Osteoblast (primary cell): ENCODE measurements at regions not wholly inside any gene's neighbourhood (a gene's known extent, or its start where the extent isn't known, plus 50 kb on each side); places are given as distances from the start of the nearest gene placed in this dataset.

ENCODE experiments used
- DNase-seq: peaks from one replicate; pipeline ENCODE4 v3.0.0; 2011; ENCODE audit warnings: low spot score, mixed read lengths; ENCODE audit not compliant: insufficient read length; ENCODE audit errors: missing footprints
- H2AFZ ChIP-seq: 2 replicates; pipeline ENCODE4 v1.6.0; 2011; ENCODE audit warnings: mild to moderate bottlenecking, low read length
- H3K27ac ChIP-seq: 2 replicates; pipeline ENCODE4 v1.5.1; 2011; ENCODE audit warnings: mild to moderate bottlenecking, low read depth, low read length, moderate library complexity
- H3K27me3 ChIP-seq: 2 replicates; pipeline ENCODE4 v1.6.0; 2012; ENCODE audit warnings: mild to moderate bottlenecking, control low read depth, inconsistent platforms, low read length, moderate library complexity; ENCODE audit not compliant: insufficient read depth
- H3K36me3 ChIP-seq: 2 replicates; pipeline ENCODE4 v1.5.1; 2011; ENCODE audit warnings: mild to moderate bottlenecking, low read length, control low read depth, moderate library complexity; ENCODE audit not compliant: insufficient read depth
- H3K4me1 ChIP-seq: 2 replicates; pipeline ENCODE4 v1.5.1; 2011; ENCODE audit warnings: mild to moderate bottlenecking, low read length, control low read depth, moderate library complexity; ENCODE audit not compliant: insufficient read depth
- H3K4me2 ChIP-seq: 2 replicates; pipeline ENCODE4 v1.6.0; 2011; ENCODE audit warnings: mild to moderate bottlenecking, low read length; ENCODE audit not compliant: insufficient read depth
- H3K4me3 ChIP-seq: fragments of 200-600 bp; sonication (generic); 3 replicates; pipeline ENCODE4 v1.5.1; 2012; ENCODE audit warnings: mild to moderate bottlenecking, low read length, inconsistent platforms; ENCODE audit not compliant: insufficient read depth
- H3K79me2 ChIP-seq: 2 replicates; pipeline ENCODE4 v1.6.0; 2012; ENCODE audit warnings: mild to moderate bottlenecking, low read length, control low read depth, inconsistent platforms; ENCODE audit not compliant: insufficient read depth
- H3K9me3 ChIP-seq: 2 replicates; pipeline ENCODE4 v1.5.1; 2011; ENCODE audit warnings: low read depth, low read length, control low read depth
- H4K20me1 ChIP-seq: 2 replicates; pipeline ENCODE4 v1.6.0; 2012; ENCODE audit warnings: mild to moderate bottlenecking, low read length, control low read depth; ENCODE audit not compliant: insufficient read depth
- CTCF ChIP-seq: IDR thresholded peaks from 2 replicates; pipeline ENCODE4 v1.5.1; 2011; ENCODE audit warnings: mild to moderate bottlenecking, low read depth, low read length, moderate library complexity; ENCODE audit errors: extremely low read depth

GRCh38 chr2:5869936-5870335 lies 177.8 kb downstream of the SOX11 start:
- Histone ChIP-seq H3K4me2 (no peak overlapping the region), H2AFZ (no peak overlapping the region), H3K36me3 (no peaks in the 10 kb centered on the region), H3K27ac (no peak overlapping the region), H3K79me2 (no peaks in the 10 kb centered on the region), H4K20me1 (no peaks in the 10 kb centered on the region), H3K4me1 (no peaks in the 10 kb centered on the region), H3K4me3 (no peak overlapping the region), H3K27me3 (no peaks in the 10 kb centered on the region), H3K9me3 (no peaks in the 10 kb centered on the region)
- TF ChIP-seq CTCF = no peak
- DNase-seq = no peak

GRCh38 chr2:5877360-5877759 lies 185.2 kb downstream of the SOX11 start:
- no peaks in the 10 kb centered on the region for H3K79me2 ChIP-seq
- H3K4me1 ChIP-seq = no peaks in the 10 kb centered on the region
- H4K20me1 ChIP-seq = no peaks in the 10 kb centered on the region
- no peak overlapping the region for H3K4me3 ChIP-seq
- DNase-seq = no peak
- TF ChIP-seq CTCF = no peak
- H3K27ac ChIP-seq = no peak overlapping the region
- H3K36me3 ChIP-seq = no peaks in the 10 kb centered on the region
- no peak overlapping the region for H2AFZ ChIP-seq
- no peaks in the 10 kb centered on the region for H3K27me3 ChIP-seq
- no peak overlapping the region for H3K4me2 ChIP-seq
- H3K9me3 ChIP-seq = peaks cover 3% of the 10 kb centered on the region

- no peak for TF ChIP-seq CTCF
- Histone ChIP-seq H3K36me3 (no peaks in the 10 kb centered on the region), H3K27ac (no peak overlapping the region), H4K20me1 (no peaks in the 10 kb centered on the region), H3K9me3 (peaks cover 3% of the 10 kb centered on the region), H3K4me2 (no peak overlapping the region), H2AFZ (no peak overlapping the region), H3K27me3 (no peaks in the 10 kb centered on the region), H3K4me3 (no peak overlapping the region), H3K4me1 (no peaks in the 10 kb centered on the region), H3K79me2 (no peaks in the 10 kb centered on the region)
- DNase-seq = no peak
Measured at GRCh38 chr2:5885451-5886173, 193.4 kb downstream of the SOX11 start.

- no peak for TF ChIP-seq CTCF
- Histone ChIP-seq H3K27me3 (no peaks in the 10 kb centered on the region), H2AFZ (no peak overlapping the region), H4K20me1 (no peaks in the 10 kb centered on the region), H3K4me2 (no peak overlapping the region), H3K4me3 (no peak overlapping the region), H3K9me3 (peaks cover 3% of the 10 kb centered on the region), H3K36me3 (no peaks in the 10 kb centered on the region), H3K4me1 (no peaks in the 10 kb centered on the region), H3K79me2 (no peaks in the 10 kb centered on the region), H3K27ac (no peak overlapping the region)
- DNase-seq = no peak
Measured at GRCh38 chr2:5886462-5886861, 194.3 kb downstream of the SOX11 start.
